Bronchial epithelial cell (primary cell): ENCODE measurements at regions not wholly inside any gene's neighbourhood (a gene's known extent, or its start where the extent isn't known, plus 50 kb on each side); places are given as distances from the start of the nearest gene placed in this dataset.

ENCODE experiments used
- DNase-seq: peaks from one replicate; pipeline ENCODE4 v3.0.0-alpha.2; 2010; ENCODE audit warnings: low read depth
- FAIRE-seq: peaks from 2 replicates; lab custom pipeline; 2011; peaks lifted over from hg19 to GRCh38; lab: Jason Lieb, UNC
- H3K27me3 ChIP-seq: 2 replicates; pipeline ENCODE4 v1.5.1; 2011; ENCODE audit warnings: low read length; ENCODE audit not compliant: control insufficient read depth, insufficient read depth
- H3K36me3 ChIP-seq: 2 replicates; pipeline ENCODE4 v1.5.1; 2011; ENCODE audit warnings: low read length; ENCODE audit not compliant: control insufficient read depth, insufficient read depth
- H3K4me3 ChIP-seq: 2 replicates; pipeline ENCODE4 v1.5.1; 2011; ENCODE audit warnings: mild to moderate bottlenecking, low read depth, low read length, control low read depth
- CTCF ChIP-seq: IDR thresholded peaks from 2 replicates; pipeline ENCODE4 v1.5.1; 2011; ENCODE audit warnings: mild to moderate bottlenecking, moderate library complexity, low read length, control low read depth, inconsistent platforms; ENCODE audit not compliant: insufficient read depth, severe bottlenecking

- Histone ChIP-seq H3K27me3 (no peaks in the 10 kb centered on the region), H3K4me3 (no peak overlapping the region), H3K36me3 (no peaks in the 10 kb centered on the region)
- TF ChIP-seq CTCF, result no peak
- no peak for DNase-seq
- FAIRE-seq, result no peak
Observed at GRCh38 chr14:38880643-38881524, 222.2 kb downstream of the SEC23A start.

GRCh38 chr14:38877744-38878388, 225.2 kb downstream of the SEC23A start:
- no peaks in the 10 kb centered on the region for H3K27me3 ChIP-seq
- FAIRE-seq (no peak), DNase-seq (no peak)
- H3K36me3 ChIP-seq, result no peaks in the 10 kb centered on the region
- no peak for TF ChIP-seq CTCF
- no peak overlapping the region for H3K4me3 ChIP-seq

DNA sequence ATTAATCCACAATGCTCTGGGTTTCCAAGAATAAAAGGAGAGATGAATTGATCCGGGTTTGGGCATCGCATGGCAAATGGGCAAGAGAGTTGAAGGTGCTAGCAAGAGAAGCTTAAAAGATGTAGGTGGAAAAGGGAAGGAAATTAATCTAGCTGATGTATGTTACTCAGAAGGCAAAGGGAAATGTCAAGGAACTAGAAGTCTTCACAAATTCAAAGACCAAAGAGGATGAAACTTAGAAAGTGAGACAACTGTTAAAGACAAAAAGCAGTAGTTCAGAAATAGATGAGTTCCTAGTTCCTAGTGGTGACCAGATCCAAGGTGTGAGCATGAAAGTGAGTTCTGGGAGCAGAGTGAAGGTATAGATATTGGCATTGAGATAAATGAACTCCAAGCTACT, 228.3 kb downstream of the SEC23A start:
- no peak for DNase-seq
- no peak for TF ChIP-seq CTCF
- Histone ChIP-seq H3K4me3 (no peak overlapping the region), H3K36me3 (no peaks in the 10 kb centered on the region), H3K27me3 (no peaks in the 10 kb centered on the region)
- FAIRE-seq, result no peak

DNA sequence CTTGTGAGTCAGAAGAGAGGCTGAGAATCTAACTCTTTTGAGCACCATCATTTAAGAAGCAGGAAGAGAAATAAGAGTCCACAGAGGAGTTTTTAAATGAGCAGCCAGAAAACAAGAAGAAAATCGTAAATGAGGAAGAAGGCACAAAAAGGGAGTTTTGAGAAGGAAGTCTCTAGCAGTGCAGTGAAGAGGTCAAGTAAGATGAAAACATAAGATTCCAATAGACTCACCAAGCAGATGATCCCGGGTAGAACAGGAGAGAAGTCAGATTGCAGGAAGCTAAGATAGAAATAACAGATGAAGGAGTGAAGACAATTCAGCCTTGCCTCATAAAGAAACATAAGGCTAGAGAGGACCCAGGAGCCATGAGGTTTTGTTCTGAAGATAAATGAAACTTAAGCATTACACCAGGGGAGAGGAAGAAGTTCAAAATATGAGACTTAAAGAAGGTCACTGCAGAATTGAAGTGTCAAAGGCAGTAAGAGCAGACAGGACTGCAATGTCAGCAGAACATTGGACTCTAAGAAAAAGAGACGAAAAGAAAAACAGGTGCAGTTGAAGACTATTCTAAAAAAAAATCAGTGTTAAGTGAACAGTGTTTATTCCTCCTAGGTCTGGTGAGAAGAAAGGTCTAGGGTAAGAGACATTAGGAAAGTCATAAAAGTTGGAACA, 229.0 kb downstream of the SEC23A start:
- TF ChIP-seq CTCF, result no peak
- no peak overlapping the region for H3K4me3 ChIP-seq
- no peaks in the 10 kb centered on the region for H3K27me3 ChIP-seq
- no peak for DNase-seq
- FAIRE-seq, result no peak
- no peaks in the 10 kb centered on the region for H3K36me3 ChIP-seq

- no peak for FAIRE-seq
- Histone ChIP-seq H3K4me3 (no peak overlapping the region), H3K27me3 (no peaks in the 10 kb centered on the region), H3K36me3 (no peaks in the 10 kb centered on the region)
- TF ChIP-seq CTCF, result no peak
- DNase-seq, result no peak
Observed at GRCh38 chr14:38870296-38870836, 232.7 kb downstream of the SEC23A start.
